Thyroid gland (tissue), 4 donors: ENCODE measurements at regions not wholly inside any gene's neighbourhood (a gene's known extent, or its start where the extent isn't known, plus 50 kb on each side); places are given as distances from the start of the nearest gene placed in this dataset.

ENCODE experiments used
- DNase-seq, 2 donors: peaks; one replicate each; pipeline ENCODE4 v3.0.0-alpha.2; 2019
- H3K27ac ChIP-seq, 3 donors: fragments of 200-600 bp; sonication (generic); 1 replicate in 2 of 3; 2 replicates in 1 of 3; pipeline ENCODE4 v1.5.1; 2016 to 2019; ENCODE audit warnings: mild to moderate bottlenecking in 1 of 3, moderate library complexity in 1 of 3
- H3K27me3 ChIP-seq: fragments of 200-600 bp; sonication (generic); one replicate; pipeline ENCODE4 v1.5.1; 2019
- H3K36me3 ChIP-seq, 2 donors: fragments of 200-600 bp; sonication (generic); one replicate each; pipeline ENCODE4 v1.5.1; 2016 to 2019
- H3K4me1 ChIP-seq, 2 donors: fragments of 200-600 bp; sonication (generic); one replicate each; pipeline ENCODE4 v1.5.1; 2017 to 2019
- H3K4me3 ChIP-seq, 3 donors: fragments of 200-600 bp; sonication (generic); replicated peaks in 1 of 3; 1 replicate in 2 of 3; 2 replicates in 1 of 3; pipeline ENCODE4 v1.5.1; 2016; ENCODE audit warnings: mild to moderate bottlenecking in 1 of 3
- H3K9me3 ChIP-seq: fragments of 200-600 bp; sonication (generic); one replicate; pipeline ENCODE4 v1.5.1; 2017
- CTCF ChIP-seq, 6 experiments: fragments of 200-600 bp in 3 of 6; fragments of 450-650 bp in 3 of 6; sonication (generic) in 3 of 6; IDR thresholded peaks; one replicate each; pipeline ENCODE4 v1.5.1; 2016 to 2019; ENCODE audit warnings: antibody characterized with exemption in 6 of 6, mild to moderate bottlenecking in 2 of 6, inconsistent platforms in 1 of 6, moderate library complexity in 1 of 6
- POLR2A ChIP-seq, 2 donors: fragments of 450-650 bp; IDR thresholded peaks; one replicate each; pipeline ENCODE4 v1.6.1; 2017; ENCODE audit warnings: antibody characterized with exemption in 2 of 2, mild to moderate bottlenecking in 2 of 2, moderate library complexity in 1 of 2
- WGBS, 2 donors: methylation state at CpG; one replicate each; pipeline ENCODE4 v1.1.5; 2017; 5-methylcytosine and 5-hydroxymethylcytosine counted together
- intact Hi-C: fragments of 100-400 bp; cut with DNase I; formaldehyde crosslinking; loops from one replicate; pipeline ENCODE4 v1.15.1; 2023

GRCh38 chr20:10731190-10731965, 57.6 kb upstream of the JAG1 start:
- no peak overlapping the region for H3K27ac ChIP-seq
- no peak overlapping the region for H3K4me3 ChIP-seq
- TF ChIP-seq CTCF (IDR thresholded peaks at IDR 0.05) (no peak), POLR2A (IDR thresholded peaks at IDR 0.05) (no peak)
- no peak for DNase-seq
- no peaks in the 10 kb centered on the region for H3K9me3 ChIP-seq
- H3K27me3 ChIP-seq = no peaks in the 10 kb centered on the region
- intact Hi-C loops = no loop called here
- WGBS, 2 donors = 61 to 69% methylated on average over 6 of the region's 6 CpGs
- H3K36me3 ChIP-seq = no peaks in the 10 kb centered on the region
- no peaks in the 10 kb centered on the region for H3K4me1 ChIP-seq

GRCh38 chr20:10733122-10733521, 59.3 kb upstream of the JAG1 start:
- DNase-seq = no peak
- no peak overlapping the region for H3K27ac ChIP-seq
- no peaks in the 10 kb centered on the region for H3K36me3 ChIP-seq
- H3K9me3 ChIP-seq = no peaks in the 10 kb centered on the region
- intact Hi-C loops = no loop called here
- TF ChIP-seq POLR2A (IDR thresholded peaks at IDR 0.05) (no peak), CTCF (IDR thresholded peaks at IDR 0.05) (no peak)
- H3K4me3 ChIP-seq = no peak overlapping the region
- no peaks in the 10 kb centered on the region for H3K27me3 ChIP-seq
- WGBS, 2 donors = 96 to 100% methylated on average over 1 of the region's 1 CpG
- H3K4me1 ChIP-seq = no peaks in the 10 kb centered on the region

GRCh38 chr20:10735195-10735949, 61.6 kb upstream of the JAG1 start:
- 64 to 67% methylated on average over 14 of the region's 14 CpGs for WGBS, 2 donors
- DNase-seq = no peak
- no peaks in the 10 kb centered on the region for H3K4me1 ChIP-seq
- no peak overlapping the region for H3K4me3 ChIP-seq
- H3K27me3 ChIP-seq = no peaks in the 10 kb centered on the region
- H3K27ac ChIP-seq = no peak overlapping the region
- TF ChIP-seq CTCF (IDR thresholded peaks at IDR 0.05) (no peak), POLR2A (IDR thresholded peaks at IDR 0.05) (no peak)
- no peaks in the 10 kb centered on the region for H3K9me3 ChIP-seq
- no peaks in the 10 kb centered on the region for H3K36me3 ChIP-seq
- intact Hi-C loops = no loop called here

GRCh38 chr20:10739134-10739533, 65.3 kb upstream of the JAG1 start:
- WGBS, 2 donors = 54 to 67% methylated on average over 1 of the region's 1 CpG
- no peak for TF ChIP-seq CTCF (IDR thresholded peaks at IDR 0.05)
- TF ChIP-seq POLR2A (IDR thresholded peaks at IDR 0.05) = no peak
- DNase-seq = no peak

GRCh38 chr20:10739566-10739965, 65.8 kb upstream of the JAG1 start:
- 56 to 65% methylated on average over 7 of the region's 7 CpGs for WGBS, 2 donors
- Histone ChIP-seq H3K27ac (no peak overlapping the region), H3K27me3 (no peaks in the 10 kb centered on the region), H3K4me1 (peaks cover 0 to 7% of the 10 kb centered on the region in 2 donors), H3K4me3 (no peak overlapping the region), H3K9me3 (no peaks in the 10 kb centered on the region), H3K36me3 (no peaks in the 10 kb centered on the region)
- no peak for TF ChIP-seq CTCF (IDR thresholded peaks at IDR 0.05)
- TF ChIP-seq POLR2A (IDR thresholded peaks at IDR 0.05) = no peak
- intact Hi-C loops = no loop called here
- no peak for DNase-seq

More at GRCh38 chr20:10739134-10739533, 65.3 kb upstream of the JAG1 start:
- intact Hi-C loops = no loop called here
- Histone ChIP-seq H3K9me3 (no peaks in the 10 kb centered on the region), H3K4me1 (peaks cover 0 to 7% of the 10 kb centered on the region in 2 donors), H3K27me3 (no peaks in the 10 kb centered on the region), H3K4me3 (no peak overlapping the region), H3K27ac (no peak overlapping the region), H3K36me3 (no peaks in the 10 kb centered on the region)
